Neural cell (in vitro differentiated cells): ENCODE measurements at regions not wholly inside any gene's neighbourhood (a gene's known extent, or its start where the extent isn't known, plus 50 kb on each side); places are given as distances from the start of the nearest gene placed in this dataset.

Experiments
- H2AFZ ChIP-seq: fragments of 200-600, 300-800 bp; sonication (generic), shearing (Covaris generic); 2 replicates; pipeline ENCODE4 v1.6.0; 2014; ENCODE audit warnings: low read depth, mild to moderate bottlenecking, antibody characterized with exemption, low read length, moderate library complexity
- H3F3A ChIP-seq: fragments of 200-600 bp; shearing (Covaris generic); 2 replicates; pipeline ENCODE4 v1.6.1; 2016; ENCODE audit warnings: mild to moderate bottlenecking, moderate library complexity, mixed read lengths, antibody characterized with exemption, low read length; ENCODE audit not compliant: insufficient read depth, poor library complexity, severe bottlenecking
- H3K27ac ChIP-seq: fragments of 200-600, 300-800 bp; sonication (generic), shearing (Covaris generic); 2 replicates; pipeline ENCODE4 v1.5.1; 2014; ENCODE audit warnings: mild to moderate bottlenecking, low read length, moderate library complexity
- H3K27me3 ChIP-seq: fragments of 300-800, 200-600 bp; sonication (generic), shearing (Covaris generic); 2 replicates; pipeline ENCODE4 v1.6.0; 2014; ENCODE audit warnings: mild to moderate bottlenecking, low read depth, low read length, moderate library complexity; ENCODE audit not compliant: insufficient read depth
- H3K36me3 ChIP-seq: fragments of 300-800, 200-600 bp; sonication (generic), shearing (Covaris generic); 2 replicates; pipeline ENCODE4 v1.5.1; 2014; ENCODE audit warnings: mild to moderate bottlenecking, antibody characterized with exemption, low read length, moderate library complexity; ENCODE audit not compliant: insufficient read depth
- H3K4me2 ChIP-seq: fragments of 300-800, 200-600 bp; sonication (generic), shearing (Covaris generic); 2 replicates; pipeline ENCODE4 v1.6.0; 2014; ENCODE audit warnings: mild to moderate bottlenecking, low read length
- H3K4me3 ChIP-seq: fragments of 300-800, 200-600 bp; sonication (generic), shearing (Covaris generic); 2 replicates; pipeline ENCODE4 v1.5.1; 2014; ENCODE audit warnings: mild to moderate bottlenecking, low read length, moderate library complexity
- H3K79me2 ChIP-seq: fragments of 200-600 bp; shearing (Covaris generic); replicated peaks from 2 replicates; pipeline ENCODE4 v1.6.0; 2014; ENCODE audit warnings: mild to moderate bottlenecking, low read length, moderate library complexity; ENCODE audit not compliant: insufficient read depth
- H3K9ac ChIP-seq: fragments of 300-800, 200-600 bp; sonication (generic), shearing (Covaris generic); 2 replicates; pipeline ENCODE4 v1.6.1; 2016; ENCODE audit warnings: mild to moderate bottlenecking, low read length, mixed read lengths
- H3K9me2 ChIP-seq: fragments of 200-600 bp; shearing (Covaris generic); 2 replicates; pipeline ENCODE4 v1.6.1; 2016; ENCODE audit warnings: mild to moderate bottlenecking, low read length, mixed read lengths; ENCODE audit not compliant: insufficient read depth
- H3K9me3 ChIP-seq: fragments of 200-600, 300-800 bp; sonication (generic), shearing (Covaris generic); 2 replicates; pipeline ENCODE4 v1.6.1; 2016; ENCODE audit warnings: mild to moderate bottlenecking, mixed run types, low read length, moderate library complexity, mixed read lengths
- H4K20me1 ChIP-seq: fragments of 200-600 bp; shearing (Covaris generic); 2 replicates; pipeline ENCODE4 v1.6.1; 2016; ENCODE audit warnings: mild to moderate bottlenecking, mixed run types; ENCODE audit not compliant: insufficient read depth
- EP300 ChIP-seq: fragments of 450-650 bp; conservative IDR thresholded peaks from 2 replicates; pipeline ENCODE4 v1.6.1; 2014; ENCODE audit warnings: antibody characterized with exemption, mild to moderate bottlenecking, moderate library complexity; ENCODE audit not compliant: poor library complexity, severe bottlenecking
- EZH2 ChIP-seq: fragments of 200-600, 300-800 bp; shearing (Covaris generic), sonication (generic); IDR thresholded peaks from 2 replicates; pipeline ENCODE4 v1.6.1; 2014; ENCODE audit warnings: antibody characterized with exemption, low read length, borderline replicate concordance, mild to moderate bottlenecking; ENCODE audit not compliant: insufficient read depth, poor library complexity, severe bottlenecking
- MXI1 ChIP-seq: fragments of 450-650 bp; conservative IDR thresholded peaks from 2 replicates; pipeline ENCODE4 v1.6.1; 2014; ENCODE audit warnings: antibody characterized with exemption, mild to moderate bottlenecking; ENCODE audit not compliant: poor library complexity, severe bottlenecking
- POLR2AphosphoS5 ChIP-seq: IDR thresholded peaks from 2 replicates; pipeline ENCODE4 v1.6.1; 2012
- RAD21 ChIP-seq: fragments of 450-650 bp; conservative IDR thresholded peaks from 2 replicates; pipeline ENCODE4 v1.6.1; 2014; ENCODE audit warnings: antibody characterized with exemption, mild to moderate bottlenecking, moderate library complexity
- SMC3 ChIP-seq: fragments of 450-650 bp; conservative IDR thresholded peaks from 2 replicates; pipeline ENCODE4 v1.6.1; 2014; ENCODE audit warnings: antibody characterized with exemption, mild to moderate bottlenecking, moderate library complexity; ENCODE audit not compliant: poor library complexity
- TAF1 ChIP-seq: IDR thresholded peaks from 2 replicates; pipeline ENCODE4 v1.6.1; 2012; ENCODE audit warnings: low read depth
- TF ChIP-seq, protein P1 (sequence below): fragments of 450-650 bp; IDR thresholded peaks from 2 replicates; pipeline ENCODE4 v1.5.1; 2014; ENCODE audit warnings: antibody characterized with exemption, mild to moderate bottlenecking, moderate library complexity; ENCODE audit not compliant: poor library complexity, severe bottlenecking
- TF ChIP-seq, protein P2 (sequence below): IDR thresholded peaks from 2 replicates; pipeline ENCODE4 v1.6.1; 2012; ENCODE audit warnings: borderline replicate concordance

GRCh38 chr17:52828621-52829020 is 670.1 kb upstream of the CA10 start:
- TF ChIP-seq EZH2, result no peak
- H2AFZ ChIP-seq, result no peak overlapping the region

DNA sequence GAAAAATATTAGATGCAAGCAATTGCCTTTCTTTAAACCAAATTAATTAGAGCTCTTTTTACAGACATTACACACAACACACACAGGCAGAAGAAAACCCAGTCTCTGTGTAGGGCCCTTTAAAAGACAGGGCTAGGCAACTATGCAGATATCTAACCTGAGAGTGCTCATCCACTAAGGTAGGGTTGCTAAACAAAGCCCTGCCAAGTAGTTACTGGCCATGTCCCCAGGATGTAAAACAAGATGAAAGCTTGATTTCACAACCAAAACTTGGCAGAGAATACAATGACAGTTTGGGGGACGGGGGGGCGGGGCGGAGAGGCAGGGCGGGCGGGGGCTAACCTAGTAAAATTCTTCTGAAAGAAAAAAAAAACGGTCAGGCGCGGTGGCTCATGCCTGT is 669.0 kb upstream of the CA10 start:
- no peak overlapping the region for H3K4me2 ChIP-seq
- H3K9ac ChIP-seq, result no peak overlapping the region
- no peak overlapping the region for H3K27ac ChIP-seq
- H3K79me2 ChIP-seq, result no peaks in the 10 kb centered on the region
- no peaks in the 10 kb centered on the region for H3K27me3 ChIP-seq
- H3K36me3 ChIP-seq, result no peaks in the 10 kb centered on the region
- H3F3A ChIP-seq, result no peaks in the 10 kb centered on the region
- no peak overlapping the region for H2AFZ ChIP-seq
- no peaks in the 10 kb centered on the region for H3K9me3 ChIP-seq
- H4K20me1 ChIP-seq, result no peaks in the 10 kb centered on the region
- no peaks in the 10 kb centered on the region for H3K9me2 ChIP-seq
- TF ChIP-seq MXI1 (no peak), SMC3 (no peak), TAF1 (no peak)
- TF ChIP-seq, protein P1, sequence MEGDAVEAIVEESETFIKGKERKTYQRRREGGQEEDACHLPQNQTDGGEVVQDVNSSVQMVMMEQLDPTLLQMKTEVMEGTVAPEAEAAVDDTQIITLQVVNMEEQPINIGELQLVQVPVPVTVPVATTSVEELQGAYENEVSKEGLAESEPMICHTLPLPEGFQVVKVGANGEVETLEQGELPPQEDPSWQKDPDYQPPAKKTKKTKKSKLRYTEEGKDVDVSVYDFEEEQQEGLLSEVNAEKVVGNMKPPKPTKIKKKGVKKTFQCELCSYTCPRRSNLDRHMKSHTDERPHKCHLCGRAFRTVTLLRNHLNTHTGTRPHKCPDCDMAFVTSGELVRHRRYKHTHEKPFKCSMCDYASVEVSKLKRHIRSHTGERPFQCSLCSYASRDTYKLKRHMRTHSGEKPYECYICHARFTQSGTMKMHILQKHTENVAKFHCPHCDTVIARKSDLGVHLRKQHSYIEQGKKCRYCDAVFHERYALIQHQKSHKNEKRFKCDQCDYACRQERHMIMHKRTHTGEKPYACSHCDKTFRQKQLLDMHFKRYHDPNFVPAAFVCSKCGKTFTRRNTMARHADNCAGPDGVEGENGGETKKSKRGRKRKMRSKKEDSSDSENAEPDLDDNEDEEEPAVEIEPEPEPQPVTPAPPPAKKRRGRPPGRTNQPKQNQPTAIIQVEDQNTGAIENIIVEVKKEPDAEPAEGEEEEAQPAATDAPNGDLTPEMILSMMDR, result no peak
- no peak overlapping the region for H3K4me3 ChIP-seq

More at GRCh38 chr17:52828621-52829020, 670.1 kb upstream of the CA10 start:
- no peak overlapping the region for H3K4me3 ChIP-seq
- H3K79me2 ChIP-seq, result no peaks in the 10 kb centered on the region
- H3F3A ChIP-seq, result no peaks in the 10 kb centered on the region
- no peaks in the 10 kb centered on the region for H3K27me3 ChIP-seq
- H3K36me3 ChIP-seq, result no peaks in the 10 kb centered on the region
- H3K9ac ChIP-seq, result no peak overlapping the region
- H3K9me3 ChIP-seq, result no peaks in the 10 kb centered on the region
- no peak overlapping the region for H3K4me2 ChIP-seq
- no peaks in the 10 kb centered on the region for H4K20me1 ChIP-seq
- no peaks in the 10 kb centered on the region for H3K9me2 ChIP-seq
- H3K27ac ChIP-seq, result no peak overlapping the region

DNA sequence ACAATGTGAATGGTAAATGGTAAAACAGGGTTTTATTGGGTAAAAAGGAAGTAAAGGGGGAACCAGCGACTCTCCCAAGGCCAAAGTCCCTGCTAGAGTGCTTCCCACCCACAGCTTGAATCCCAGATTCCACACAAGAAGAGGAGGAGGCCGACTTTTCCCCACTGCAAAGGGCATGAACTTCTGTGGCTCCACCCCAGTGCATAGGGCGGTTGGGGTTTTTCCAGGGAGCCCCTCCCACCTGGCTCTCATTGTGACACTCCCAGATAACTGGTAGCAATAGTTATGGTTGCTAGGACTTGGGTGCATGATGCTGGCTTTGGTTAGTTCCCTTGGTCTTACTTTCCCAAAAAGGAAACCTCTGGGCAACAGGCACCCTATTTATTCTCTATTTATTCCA is 666.0 kb upstream of the CA10 start:
- Histone ChIP-seq H3K4me3 (no peak overlapping the region), H3K79me2 (no peaks in the 10 kb centered on the region), H3K9ac (no peak overlapping the region), H3K4me2 (no peak overlapping the region), H3K27ac (no peak overlapping the region), H3F3A (no peaks in the 10 kb centered on the region), H4K20me1 (no peaks in the 10 kb centered on the region), H3K27me3 (no peaks in the 10 kb centered on the region), H2AFZ (no peak overlapping the region), H3K36me3 (no peaks in the 10 kb centered on the region), H3K9me3 (no peaks in the 10 kb centered on the region), H3K9me2 (no peaks in the 10 kb centered on the region)
- TF ChIP-seq RAD21 (no peak), POLR2AphosphoS5 (no peak), MXI1 (no peak), TAF1 (no peak), SMC3 (no peak), EZH2 (no peak), EP300 (no peak)
- TF ChIP-seq, protein P1, result no peak
- TF ChIP-seq, protein P2, sequence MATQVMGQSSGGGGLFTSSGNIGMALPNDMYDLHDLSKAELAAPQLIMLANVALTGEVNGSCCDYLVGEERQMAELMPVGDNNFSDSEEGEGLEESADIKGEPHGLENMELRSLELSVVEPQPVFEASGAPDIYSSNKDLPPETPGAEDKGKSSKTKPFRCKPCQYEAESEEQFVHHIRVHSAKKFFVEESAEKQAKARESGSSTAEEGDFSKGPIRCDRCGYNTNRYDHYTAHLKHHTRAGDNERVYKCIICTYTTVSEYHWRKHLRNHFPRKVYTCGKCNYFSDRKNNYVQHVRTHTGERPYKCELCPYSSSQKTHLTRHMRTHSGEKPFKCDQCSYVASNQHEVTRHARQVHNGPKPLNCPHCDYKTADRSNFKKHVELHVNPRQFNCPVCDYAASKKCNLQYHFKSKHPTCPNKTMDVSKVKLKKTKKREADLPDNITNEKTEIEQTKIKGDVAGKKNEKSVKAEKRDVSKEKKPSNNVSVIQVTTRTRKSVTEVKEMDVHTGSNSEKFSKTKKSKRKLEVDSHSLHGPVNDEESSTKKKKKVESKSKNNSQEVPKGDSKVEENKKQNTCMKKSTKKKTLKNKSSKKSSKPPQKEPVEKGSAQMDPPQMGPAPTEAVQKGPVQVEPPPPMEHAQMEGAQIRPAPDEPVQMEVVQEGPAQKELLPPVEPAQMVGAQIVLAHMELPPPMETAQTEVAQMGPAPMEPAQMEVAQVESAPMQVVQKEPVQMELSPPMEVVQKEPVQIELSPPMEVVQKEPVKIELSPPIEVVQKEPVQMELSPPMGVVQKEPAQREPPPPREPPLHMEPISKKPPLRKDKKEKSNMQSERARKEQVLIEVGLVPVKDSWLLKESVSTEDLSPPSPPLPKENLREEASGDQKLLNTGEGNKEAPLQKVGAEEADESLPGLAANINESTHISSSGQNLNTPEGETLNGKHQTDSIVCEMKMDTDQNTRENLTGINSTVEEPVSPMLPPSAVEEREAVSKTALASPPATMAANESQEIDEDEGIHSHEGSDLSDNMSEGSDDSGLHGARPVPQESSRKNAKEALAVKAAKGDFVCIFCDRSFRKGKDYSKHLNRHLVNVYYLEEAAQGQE, result no peak
